ENCODE measurements at regions not wholly inside any gene's neighbourhood (a gene's known extent, or its start where the extent isn't known, plus 50 kb on each side); places are given as distances from the start of the nearest gene placed in this dataset.

DNA sequence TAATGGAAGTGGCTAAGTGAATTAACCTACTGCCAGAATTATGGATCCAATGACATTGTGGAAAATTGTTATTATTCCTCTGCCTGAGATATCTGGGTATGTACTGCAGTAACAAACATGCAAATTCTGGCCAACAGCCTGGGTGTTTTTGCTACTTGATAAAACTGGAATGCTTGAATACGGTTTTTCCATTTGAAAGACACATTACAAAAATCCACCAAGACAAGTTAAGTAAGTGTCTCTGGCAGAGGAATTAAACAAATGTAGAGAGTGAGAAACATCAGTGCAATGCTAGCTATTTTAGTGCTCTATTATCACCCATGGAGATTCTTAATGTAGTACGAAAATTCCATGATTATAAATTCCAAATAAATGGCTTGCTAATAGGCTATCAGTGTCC is 312.4 kb upstream of the MEIS1 start:
- TF ChIP-seq, protein P1, sequence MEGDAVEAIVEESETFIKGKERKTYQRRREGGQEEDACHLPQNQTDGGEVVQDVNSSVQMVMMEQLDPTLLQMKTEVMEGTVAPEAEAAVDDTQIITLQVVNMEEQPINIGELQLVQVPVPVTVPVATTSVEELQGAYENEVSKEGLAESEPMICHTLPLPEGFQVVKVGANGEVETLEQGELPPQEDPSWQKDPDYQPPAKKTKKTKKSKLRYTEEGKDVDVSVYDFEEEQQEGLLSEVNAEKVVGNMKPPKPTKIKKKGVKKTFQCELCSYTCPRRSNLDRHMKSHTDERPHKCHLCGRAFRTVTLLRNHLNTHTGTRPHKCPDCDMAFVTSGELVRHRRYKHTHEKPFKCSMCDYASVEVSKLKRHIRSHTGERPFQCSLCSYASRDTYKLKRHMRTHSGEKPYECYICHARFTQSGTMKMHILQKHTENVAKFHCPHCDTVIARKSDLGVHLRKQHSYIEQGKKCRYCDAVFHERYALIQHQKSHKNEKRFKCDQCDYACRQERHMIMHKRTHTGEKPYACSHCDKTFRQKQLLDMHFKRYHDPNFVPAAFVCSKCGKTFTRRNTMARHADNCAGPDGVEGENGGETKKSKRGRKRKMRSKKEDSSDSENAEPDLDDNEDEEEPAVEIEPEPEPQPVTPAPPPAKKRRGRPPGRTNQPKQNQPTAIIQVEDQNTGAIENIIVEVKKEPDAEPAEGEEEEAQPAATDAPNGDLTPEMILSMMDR (conservative IDR thresholded peaks at IDR 0.05; ENCODE audit: low read depth, low read length), result no peak
- TF ChIP-seq EZH2 (IDR thresholded peaks at IDR 0.05; ENCODE audit: borderline replicate concordance, low read depth, low read length, poor library complexity, severe bottlenecking), result no peak
